ENCODE measurements at regions not wholly inside any gene's neighbourhood (a gene's known extent, or its start where the extent isn't known, plus 50 kb on each side); places are given as distances from the start of the nearest gene placed in this dataset.

DNA sequence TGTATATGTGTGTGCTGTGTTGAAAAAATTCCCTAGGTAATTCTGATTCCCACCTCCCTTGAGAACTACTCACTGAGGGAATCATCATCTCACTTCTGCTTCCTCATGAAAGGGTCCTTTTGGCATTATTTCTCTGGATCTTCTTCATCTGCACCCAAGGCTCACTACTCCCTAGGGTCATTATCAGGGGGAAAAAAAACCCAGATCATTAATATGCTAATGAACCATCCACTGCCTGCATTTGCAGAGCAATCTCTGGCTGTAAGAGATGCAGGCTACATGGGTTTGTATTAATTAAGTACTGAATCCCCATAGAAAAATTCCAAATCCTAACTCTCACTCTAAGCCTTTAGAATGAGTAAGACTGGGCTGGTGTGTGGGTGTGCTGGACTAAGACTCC, 68.0 kb upstream of the IGFBP5 start:
- H3K27ac ChIP-seq (ENCODE audit: insufficient read depth, low read depth, low read length), result no peak overlapping the region
- dilution Hi-C loops (cut with MboI; ENCODE audit: extremely low pct_ligation_motif_present, low sequenced_read_pairs) (no loop called here), intact Hi-C loops (cut with micrococcal nuclease) (no loop called here)
- ChIA-PET CTCF (no interaction called here), POLR2A (no interaction called here)
- H3K27me3 ChIP-seq (ENCODE audit: control insufficient read depth in 2 of 2, insufficient read depth in 2 of 2, low read length in 2 of 2), result no peaks in the 10 kb centered on the region
- no peaks in the 10 kb centered on the region for H3K4me1 ChIP-seq (ENCODE audit: control insufficient read depth, extremely low read depth, insufficient read depth, low read length)
- no peak for FAIRE-seq
- no peak for DNase-seq (ENCODE audit: low read depth, low spot score)
- H3K4me2 ChIP-seq (ENCODE audit: insufficient read depth, low read length), result no peak overlapping the region
- H3K9ac ChIP-seq (replicated peaks; ENCODE audit: extremely low read depth, insufficient read depth, low read length), result no peak overlapping the region
- no peaks in the 10 kb centered on the region for H3K9me1 ChIP-seq (replicated peaks; ENCODE audit: control insufficient read depth, extremely low read depth, insufficient read depth, low read length)
- no peaks in the 10 kb centered on the region for H3K79me2 ChIP-seq (ENCODE audit: control insufficient read depth, insufficient read depth, low read length)
- H3K9me3 ChIP-seq (replicated peaks; ENCODE audit: control insufficient read depth, insufficient read depth, low read length), result no peaks in the 10 kb centered on the region
- no peaks in the 10 kb centered on the region for H3K36me3 ChIP-seq (ENCODE audit: control insufficient read depth in 2 of 2, extremely low read depth in 1 of 2, insufficient read depth in 2 of 2, low read length in 2 of 2)
- TF ChIP-seq, protein P1, sequence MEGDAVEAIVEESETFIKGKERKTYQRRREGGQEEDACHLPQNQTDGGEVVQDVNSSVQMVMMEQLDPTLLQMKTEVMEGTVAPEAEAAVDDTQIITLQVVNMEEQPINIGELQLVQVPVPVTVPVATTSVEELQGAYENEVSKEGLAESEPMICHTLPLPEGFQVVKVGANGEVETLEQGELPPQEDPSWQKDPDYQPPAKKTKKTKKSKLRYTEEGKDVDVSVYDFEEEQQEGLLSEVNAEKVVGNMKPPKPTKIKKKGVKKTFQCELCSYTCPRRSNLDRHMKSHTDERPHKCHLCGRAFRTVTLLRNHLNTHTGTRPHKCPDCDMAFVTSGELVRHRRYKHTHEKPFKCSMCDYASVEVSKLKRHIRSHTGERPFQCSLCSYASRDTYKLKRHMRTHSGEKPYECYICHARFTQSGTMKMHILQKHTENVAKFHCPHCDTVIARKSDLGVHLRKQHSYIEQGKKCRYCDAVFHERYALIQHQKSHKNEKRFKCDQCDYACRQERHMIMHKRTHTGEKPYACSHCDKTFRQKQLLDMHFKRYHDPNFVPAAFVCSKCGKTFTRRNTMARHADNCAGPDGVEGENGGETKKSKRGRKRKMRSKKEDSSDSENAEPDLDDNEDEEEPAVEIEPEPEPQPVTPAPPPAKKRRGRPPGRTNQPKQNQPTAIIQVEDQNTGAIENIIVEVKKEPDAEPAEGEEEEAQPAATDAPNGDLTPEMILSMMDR (IDR thresholded peaks at IDR 0.05; ENCODE audit: extremely low read depth in 1 of 2, insufficient read depth in 1 of 2, low read depth in 1 of 2, low read length in 2 of 2), result no peak
- TF ChIP-seq POLR2AphosphoS5 (IDR thresholded peaks at IDR 0.05; ENCODE audit: insufficient read depth, low read depth, low read length), result no peak
- TF ChIP-seq POLR2A (IDR thresholded peaks at IDR 0.05; ENCODE audit: low read depth, low read length), result no peak
- TF ChIP-seq, protein P2, sequence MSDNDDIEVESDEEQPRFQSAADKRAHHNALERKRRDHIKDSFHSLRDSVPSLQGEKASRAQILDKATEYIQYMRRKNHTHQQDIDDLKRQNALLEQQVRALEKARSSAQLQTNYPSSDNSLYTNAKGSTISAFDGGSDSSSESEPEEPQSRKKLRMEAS (IDR thresholded peaks at IDR 0.05; ENCODE audit: insufficient read depth, insufficient read length), result no peak
- TF ChIP-seq EZH2 (IDR thresholded peaks at IDR 0.05; ENCODE audit: borderline replicate concordance, low read depth, low read length, severe bottlenecking), result no peak
- no peak for TF ChIP-seq MYC (IDR thresholded peaks at IDR 0.05; ENCODE audit: low read depth, low read length)
- no peak for TF ChIP-seq GATA2 (IDR thresholded peaks at IDR 0.05; ENCODE audit: insufficient read depth, insufficient read length, low read depth, low read length)
- TF ChIP-seq FOS (IDR thresholded peaks at IDR 0.05; ENCODE audit: borderline replicate concordance, insufficient read depth, low read length), result no peak
- TF ChIP-seq JUN (IDR thresholded peaks at IDR 0.05; ENCODE audit: borderline replicate concordance, insufficient read depth, insufficient read length, low read depth), result no peak
- no peak overlapping the region for H2AFZ ChIP-seq (ENCODE audit: low read depth, low read length)
- no peak overlapping the region for H3K4me3 ChIP-seq (replicated peaks in 1 of 3; ENCODE audit: insufficient read depth in 1 of 3, low read depth in 1 of 3, low read length in 3 of 3)
- H4K20me1 ChIP-seq (replicated peaks; ENCODE audit: control insufficient read depth, extremely low read depth, insufficient read depth, low read length), result no peaks in the 10 kb centered on the region
- BruUV-seq (replicated peaks), result no TSS peak
